DMS79 (cell line): ENCODE measurements at regions not wholly inside any gene's neighbourhood (a gene's known extent, or its start where the extent isn't known, plus 50 kb on each side); places are given as distances from the start of the nearest gene placed in this dataset.

Source experiments
- DNase-seq: peaks from one replicate; lab custom pipeline; 2025; lab: John Stamatoyannopoulos, UW

GRCh38 chr4:14792702-14793227, 209.5 kb upstream of the CPEB2 start:
- DNase-seq: no peak

GRCh38 chr4:14800977-14801376, 201.3 kb upstream of the CPEB2 start:
- DNase-seq: no peak

- no peak for DNase-seq
Measured at GRCh38 chr4:14802596-14802995, 199.7 kb upstream of the CPEB2 start.

- no peak for DNase-seq
Measured at GRCh38 chr4:14807856-14808255, 194.4 kb upstream of the CPEB2 start.

GRCh38 chr4:14809203-14809602, 193.1 kb upstream of the CPEB2 start:
- DNase-seq: no peak

GRCh38 chr4:14810121-14810520, 192.2 kb upstream of the CPEB2 start:
- DNase-seq: no peak

- no peak for DNase-seq
Measured at GRCh38 chr4:14810568-14810967, 191.7 kb upstream of the CPEB2 start.

GRCh38 chr4:14812101-14812500, 190.2 kb upstream of the CPEB2 start:
- no peak for DNase-seq

GRCh38 chr4:14816623-14817261, 185.5 kb upstream of the CPEB2 start:
- no peak for DNase-seq

- no peak for DNase-seq
Measured at GRCh38 chr4:14824189-14824588, 178.1 kb upstream of the CPEB2 start.

- DNase-seq: no peak
Measured at GRCh38 chr4:14827111-14827510, 175.2 kb upstream of the CPEB2 start.

GRCh38 chr4:14829795-14830194, 172.5 kb upstream of the CPEB2 start:
- no peak for DNase-seq

- DNase-seq: no peak
Measured at GRCh38 chr4:14831416-14831815, 170.9 kb upstream of the CPEB2 start.

- DNase-seq: no peak
Measured at GRCh38 chr4:14833053-14833452, 169.2 kb upstream of the CPEB2 start.

- no peak for DNase-seq
Measured at GRCh38 chr4:14834382-14834781, 167.9 kb upstream of the CPEB2 start.

- DNase-seq: no peak
Measured at GRCh38 chr4:14835288-14835687, 167.0 kb upstream of the CPEB2 start.

- DNase-seq: no peak
Measured at GRCh38 chr4:14835708-14836425, 166.4 kb upstream of the CPEB2 start.

- no peak for DNase-seq
Measured at GRCh38 chr4:14837860-14838259, 164.4 kb upstream of the CPEB2 start.

GRCh38 chr4:14841801-14842768, 160.2 kb upstream of the CPEB2 start:
- DNase-seq: no peak

GRCh38 chr4:14842964-14843630, 159.2 kb upstream of the CPEB2 start:
- no peak for DNase-seq

GRCh38 chr4:14844061-14844460, 158.2 kb upstream of the CPEB2 start:
- DNase-seq: no peak

GRCh38 chr4:14848229-14848628, 154.1 kb upstream of the CPEB2 start:
- no peak for DNase-seq
